ENCODE measurements at regions not wholly inside any gene's neighbourhood (a gene's known extent, or its start where the extent isn't known, plus 50 kb on each side); places are given as distances from the start of the nearest gene placed in this dataset.
"Not testable (repeated sequence)": the region's sequence is repeated elsewhere in the genome, so short reads cannot be mapped to it uniquely, and the experiment has no call there.

- no peak for ATAC-seq
- Mint-ChIP-seq H3K27me3 (ENCODE audit: low read depth) (no peaks in the 10 kb centered on the region), H3K4me3 (no peak overlapping the region), H3K9me3 (no peaks in the 10 kb centered on the region), H3K36me3 (ENCODE audit: insufficient read depth) (no peaks in the 10 kb centered on the region), H3K4me1 (ENCODE audit: low read depth) (no peaks in the 10 kb centered on the region)
- no peak for DNase-seq
Observed at GRCh38 chr2:167793725-167794124, 453.7 kb downstream of the STK39 start.

DNA sequence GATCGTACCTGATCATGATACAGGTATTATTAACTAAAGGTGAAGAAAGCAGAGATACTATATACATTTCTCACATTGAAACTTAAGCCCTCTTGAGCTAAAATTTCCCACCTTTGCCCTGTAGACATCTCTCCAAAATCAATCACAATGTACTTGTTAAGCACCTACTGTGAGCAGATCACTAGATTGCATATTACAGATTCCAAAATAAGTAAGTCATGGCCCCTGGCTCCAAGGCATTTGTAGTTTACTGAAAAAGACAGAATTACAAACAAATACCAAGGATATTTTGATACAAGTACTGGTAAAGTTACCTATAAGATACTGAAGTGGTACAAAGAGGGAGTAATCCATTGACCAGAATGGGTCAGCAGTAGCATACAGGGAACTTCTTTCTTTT is 455.3 kb downstream of the STK39 start:
- H3K4me3 Mint-ChIP-seq = no peak overlapping the region
- no peaks in the 10 kb centered on the region for H3K4me1 Mint-ChIP-seq (ENCODE audit: low read depth)
- H3K9me3 Mint-ChIP-seq = no peaks in the 10 kb centered on the region
- DNase-seq (no peak), ATAC-seq (no peak)
- no peaks in the 10 kb centered on the region for H3K27me3 Mint-ChIP-seq (ENCODE audit: low read depth)
- no peaks in the 10 kb centered on the region for H3K36me3 Mint-ChIP-seq (ENCODE audit: insufficient read depth)

- Mint-ChIP-seq H3K9me3 (no peaks in the 10 kb centered on the region), H3K27me3 (ENCODE audit: low read depth) (no peaks in the 10 kb centered on the region), H3K4me3 (no peak overlapping the region), H3K4me1 (ENCODE audit: low read depth) (no peaks in the 10 kb centered on the region), H3K36me3 (ENCODE audit: insufficient read depth) (no peaks in the 10 kb centered on the region)
- DNase-seq (no peak), ATAC-seq (no peak)
Observed at GRCh38 chr2:167790781-167791450, 456.5 kb downstream of the STK39 start.

- H3K4me1 Mint-ChIP-seq (ENCODE audit: low read depth) = no peaks in the 10 kb centered on the region
- H3K9me3 Mint-ChIP-seq = no peaks in the 10 kb centered on the region
- H3K27me3 Mint-ChIP-seq (ENCODE audit: low read depth) = no peaks in the 10 kb centered on the region
- no peak for ATAC-seq
- no peak overlapping the region for H3K4me3 Mint-ChIP-seq
- H3K36me3 Mint-ChIP-seq (ENCODE audit: insufficient read depth) = no peaks in the 10 kb centered on the region
- no peak for DNase-seq
Observed at GRCh38 chr2:167790189-167790588, 457.2 kb downstream of the STK39 start.

GRCh38 chr2:167787562-167787961 is 459.8 kb downstream of the STK39 start:
- no peaks in the 10 kb centered on the region for H3K36me3 Mint-ChIP-seq (ENCODE audit: insufficient read depth)
- no peak for DNase-seq
- no peak for ATAC-seq
- no peaks in the 10 kb centered on the region for H3K27me3 Mint-ChIP-seq (ENCODE audit: low read depth)
- H3K4me1 Mint-ChIP-seq (ENCODE audit: low read depth) = no peaks in the 10 kb centered on the region
- H3K4me3 Mint-ChIP-seq = no peak overlapping the region
- no peaks in the 10 kb centered on the region for H3K9me3 Mint-ChIP-seq

DNA sequence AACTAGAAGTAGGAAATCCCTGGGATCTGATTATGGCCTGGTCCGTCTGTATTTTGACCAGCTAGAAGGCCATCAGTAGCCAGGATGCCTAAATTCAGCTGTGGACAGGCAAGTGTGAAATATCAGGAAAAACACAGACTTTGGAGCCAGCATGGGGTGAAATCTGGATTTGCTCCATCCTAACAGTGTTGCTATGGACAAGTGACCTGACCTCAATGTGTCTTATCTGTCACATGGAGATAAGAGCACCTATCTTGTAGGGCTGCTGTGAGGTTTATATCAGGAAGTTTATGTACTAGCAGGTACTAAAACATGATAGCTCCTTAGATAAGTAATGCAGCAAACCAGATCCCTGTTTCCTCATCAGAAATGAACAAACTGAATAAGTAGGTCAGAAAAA is 460.4 kb downstream of the STK39 start:
- no peak for ATAC-seq
- H3K27me3 Mint-ChIP-seq (ENCODE audit: low read depth) = no peaks in the 10 kb centered on the region
- no peaks in the 10 kb centered on the region for H3K9me3 Mint-ChIP-seq
- H3K4me1 Mint-ChIP-seq (ENCODE audit: low read depth) = no peaks in the 10 kb centered on the region
- no peaks in the 10 kb centered on the region for H3K36me3 Mint-ChIP-seq (ENCODE audit: insufficient read depth)
- DNase-seq = no peak
- H3K4me3 Mint-ChIP-seq = no peak overlapping the region

GRCh38 chr2:167785606-167786216 is 461.7 kb downstream of the STK39 start:
- ATAC-seq = no peak
- Mint-ChIP-seq H3K9me3 (no peaks in the 10 kb centered on the region), H3K4me1 (ENCODE audit: low read depth) (no peaks in the 10 kb centered on the region), H3K27me3 (ENCODE audit: low read depth) (no peaks in the 10 kb centered on the region), H3K4me3 (no peak overlapping the region), H3K36me3 (ENCODE audit: insufficient read depth) (no peaks in the 10 kb centered on the region)
- no peak for DNase-seq

DNA sequence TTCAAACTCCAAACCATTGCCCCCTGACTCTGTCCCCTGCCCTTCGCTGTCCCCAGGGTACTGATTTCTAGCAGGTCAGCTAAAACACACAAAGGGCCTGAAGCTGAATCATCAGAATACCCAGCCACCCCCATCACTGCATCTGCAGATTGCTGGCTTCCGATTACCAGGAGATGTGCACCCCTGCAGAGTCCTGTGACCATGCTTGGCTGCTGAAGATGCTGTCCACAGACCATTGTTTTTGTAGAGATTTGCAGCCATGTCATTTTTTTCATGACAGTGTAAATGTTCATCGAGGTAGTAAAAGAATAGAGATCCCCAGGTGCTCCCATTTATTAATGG is 463.3 kb downstream of the STK39 start:
- H3K9me3 Mint-ChIP-seq = no peaks in the 10 kb centered on the region

DNA sequence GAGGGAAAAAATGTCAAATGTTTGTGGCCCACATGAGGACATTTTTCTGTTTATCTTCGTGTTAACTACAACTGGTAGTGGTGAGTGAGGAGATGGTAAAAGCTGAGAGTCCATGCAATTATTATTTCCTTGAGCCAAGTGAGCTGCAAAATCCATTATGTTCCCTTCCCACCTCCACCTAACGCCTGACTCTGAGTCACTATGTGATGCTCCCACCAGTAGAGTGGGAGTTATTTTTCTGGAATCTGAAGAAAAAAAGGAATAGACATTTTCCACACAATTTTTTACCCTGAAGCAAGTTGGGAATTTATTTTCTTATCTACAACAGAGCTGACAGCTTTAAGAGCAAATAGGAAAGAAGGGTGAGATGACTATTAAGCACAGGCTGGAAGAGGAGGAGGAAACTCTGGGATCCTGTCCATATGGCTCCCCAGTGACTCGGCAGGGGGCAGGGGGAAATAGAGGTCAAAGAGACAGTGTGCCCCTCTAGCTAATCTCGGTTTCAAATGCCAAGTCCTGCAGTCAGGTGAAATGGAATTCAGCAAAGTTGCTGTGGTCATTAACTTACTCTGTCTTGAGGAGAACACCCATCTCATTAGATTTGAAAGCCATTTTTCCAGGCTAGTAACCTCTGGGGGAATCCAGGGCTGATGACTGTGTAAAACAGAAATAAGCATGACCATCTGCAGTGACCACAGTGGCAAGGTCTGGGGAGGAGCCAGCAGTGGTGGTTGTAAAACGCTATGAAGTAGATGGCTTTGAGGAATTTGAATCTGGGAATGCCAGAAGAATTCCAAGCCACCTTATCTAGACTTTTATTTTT is 463.9 kb downstream of the STK39 start:
- no peaks in the 10 kb centered on the region for H3K36me3 Mint-ChIP-seq (ENCODE audit: insufficient read depth)
- ATAC-seq = no peak
- H3K4me1 Mint-ChIP-seq (ENCODE audit: low read depth) = no peaks in the 10 kb centered on the region
- H3K27me3 Mint-ChIP-seq (ENCODE audit: low read depth) = peaks cover 6% of the 10 kb centered on the region
- H3K4me3 Mint-ChIP-seq = no peak overlapping the region
- H3K9me3 Mint-ChIP-seq = no peaks in the 10 kb centered on the region
- no peak for DNase-seq

More for the DNA sequence above, 463.3 kb downstream of the STK39 start:
- Mint-ChIP-seq H3K4me3 (no peak overlapping the region), H3K4me1 (ENCODE audit: low read depth) (no peaks in the 10 kb centered on the region), H3K27me3 (ENCODE audit: low read depth) (peaks cover under 1% of the 10 kb centered on the region), H3K36me3 (ENCODE audit: insufficient read depth) (no peaks in the 10 kb centered on the region)
- no peak for ATAC-seq
- no peak for DNase-seq

DNA sequence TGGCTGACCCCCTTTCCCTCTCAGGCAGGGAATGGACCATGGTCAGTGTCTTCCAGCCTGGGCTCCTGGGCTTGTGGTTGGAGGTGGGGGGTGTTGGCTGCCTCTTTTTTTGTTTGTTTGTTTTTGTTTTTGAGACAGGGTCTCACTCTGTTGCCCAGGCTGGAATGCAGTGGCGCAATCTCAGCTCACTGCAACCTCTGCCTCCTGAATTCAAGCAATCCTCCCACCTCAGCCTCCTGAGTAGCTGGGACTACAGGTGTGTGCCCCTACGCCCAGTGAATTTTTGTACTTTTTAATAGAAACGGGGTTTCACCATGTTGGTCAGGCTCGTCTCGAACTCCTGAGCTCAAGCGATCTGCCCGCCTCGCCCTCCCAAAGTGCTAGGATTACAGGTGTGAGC is 465.8 kb downstream of the STK39 start:
- H3K27me3 Mint-ChIP-seq (ENCODE audit: low read depth); H3K4me1 Mint-ChIP-seq (ENCODE audit: low read depth); H3K4me3 Mint-ChIP-seq; ATAC-seq; H3K9me3 Mint-ChIP-seq; H3K36me3 Mint-ChIP-seq (ENCODE audit: insufficient read depth); DNase-seq: not testable (repeated sequence)

DNA sequence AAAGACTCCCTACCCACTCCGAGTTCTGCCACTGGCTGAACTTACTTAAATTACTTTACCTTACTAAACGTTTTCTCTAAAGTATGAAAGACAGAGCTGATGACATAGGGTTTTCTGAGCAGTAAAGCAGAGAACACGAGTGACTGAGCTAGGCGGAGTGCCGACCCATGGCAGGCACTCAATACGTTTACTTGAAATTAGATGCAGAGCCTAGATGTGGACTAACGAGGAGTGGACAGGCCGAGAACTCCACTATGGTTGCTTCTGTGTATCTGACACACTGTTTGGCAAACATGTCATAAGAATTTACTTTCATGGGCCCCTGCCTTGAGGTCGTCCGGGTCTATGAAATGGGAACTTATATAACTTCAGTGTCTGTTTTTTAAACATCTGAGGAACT is 471.0 kb downstream of the STK39 start:
- H3K9me3 Mint-ChIP-seq = no peaks in the 10 kb centered on the region
- H3K36me3 Mint-ChIP-seq (ENCODE audit: insufficient read depth) = no peaks in the 10 kb centered on the region
- ATAC-seq (no peak), DNase-seq (no peak)
- H3K4me1 Mint-ChIP-seq (ENCODE audit: low read depth) = no peaks in the 10 kb centered on the region
- H3K27me3 Mint-ChIP-seq (ENCODE audit: low read depth) = peaks cover 6% of the 10 kb centered on the region
- H3K4me3 Mint-ChIP-seq = no peak overlapping the region

DNA sequence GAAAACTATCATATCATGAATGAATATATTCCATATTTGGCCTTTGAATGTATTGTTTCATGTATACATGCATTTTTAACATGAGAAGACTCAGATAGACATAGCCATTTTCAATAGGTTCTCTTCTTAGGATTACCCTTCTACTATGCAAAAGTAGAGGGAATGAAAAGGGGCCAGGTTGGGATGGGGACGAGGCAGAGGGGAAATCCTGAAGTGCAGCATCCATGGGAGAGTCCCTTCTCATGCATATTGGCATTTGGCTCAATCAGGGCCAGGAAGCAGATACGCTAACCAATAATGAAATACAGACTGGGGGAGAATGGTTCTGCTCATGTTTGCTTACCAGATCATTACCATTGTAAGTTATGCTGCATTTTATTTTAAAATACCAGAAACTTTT is 475.8 kb downstream of the STK39 start:
- no peaks in the 10 kb centered on the region for H3K27me3 Mint-ChIP-seq (ENCODE audit: low read depth)
- no peaks in the 10 kb centered on the region for H3K9me3 Mint-ChIP-seq
- ATAC-seq = no peak
- no peaks in the 10 kb centered on the region for H3K4me1 Mint-ChIP-seq (ENCODE audit: low read depth)
- H3K4me3 Mint-ChIP-seq = no peak overlapping the region
- H3K36me3 Mint-ChIP-seq (ENCODE audit: insufficient read depth) = no peaks in the 10 kb centered on the region
- DNase-seq = no peak

GRCh38 chr2:167769020-167769419 is 478.4 kb downstream of the STK39 start:
- Mint-ChIP-seq H3K4me3 (no peak overlapping the region), H3K9me3 (no peaks in the 10 kb centered on the region), H3K36me3 (ENCODE audit: insufficient read depth) (no peaks in the 10 kb centered on the region), H3K4me1 (ENCODE audit: low read depth) (no peaks in the 10 kb centered on the region), H3K27me3 (ENCODE audit: low read depth) (no peaks in the 10 kb centered on the region)
- DNase-seq = no peak
- ATAC-seq = no peak

DNA sequence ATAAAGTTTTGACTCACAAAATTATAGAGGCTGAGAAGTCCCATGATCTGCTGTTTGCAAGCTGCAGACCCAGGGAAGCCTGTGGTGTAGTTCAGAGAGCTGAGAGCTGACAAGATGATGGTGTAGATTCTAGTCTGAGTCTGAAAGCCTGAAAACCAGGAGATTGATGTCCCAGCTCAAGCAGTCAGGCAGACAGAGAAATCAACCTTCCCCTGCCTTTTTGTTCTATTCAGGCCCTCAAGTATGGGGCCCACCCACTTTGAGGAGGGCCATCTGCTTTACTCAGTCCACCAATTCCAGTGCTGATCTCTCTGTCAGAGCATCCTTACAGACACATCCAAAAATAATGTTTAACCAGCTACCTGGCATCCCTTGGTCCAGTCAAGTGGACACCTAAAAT is 479.6 kb downstream of the STK39 start:
- H3K27me3 Mint-ChIP-seq (ENCODE audit: low read depth) = no peaks in the 10 kb centered on the region
- ATAC-seq (no peak), DNase-seq (no peak)
- H3K4me3 Mint-ChIP-seq = no peak overlapping the region
- H3K36me3 Mint-ChIP-seq (ENCODE audit: insufficient read depth) = no peaks in the 10 kb centered on the region
- no peaks in the 10 kb centered on the region for H3K4me1 Mint-ChIP-seq (ENCODE audit: low read depth)
- H3K9me3 Mint-ChIP-seq = no peaks in the 10 kb centered on the region

GRCh38 chr2:167764772-167765341 is 482.5 kb downstream of the STK39 start:
- no peaks in the 10 kb centered on the region for H3K4me1 Mint-ChIP-seq (ENCODE audit: low read depth)

More at GRCh38 chr2:167764772-167765341, 482.5 kb downstream of the STK39 start:
- no peak overlapping the region for H3K4me3 Mint-ChIP-seq
- no peaks in the 10 kb centered on the region for H3K36me3 Mint-ChIP-seq (ENCODE audit: insufficient read depth)
- DNase-seq = no peak
- no peak for ATAC-seq
- H3K9me3 Mint-ChIP-seq = no peaks in the 10 kb centered on the region
- H3K27me3 Mint-ChIP-seq (ENCODE audit: low read depth) = no peaks in the 10 kb centered on the region
